Endodermal cell (in vitro differentiated cells): ENCODE measurements at regions not wholly inside any gene's neighbourhood (a gene's known extent, or its start where the extent isn't known, plus 50 kb on each side); places are given as distances from the start of the nearest gene placed in this dataset.

Source experiments
- DNase-seq: peaks from one replicate; pipeline ENCODE4 v3.0.0-alpha.2; 2017
- H3K27ac ChIP-seq: 2 replicates; pipeline ENCODE4 v1.5.1; 2013; ENCODE audit warnings: mild to moderate bottlenecking, low read depth, low read length, moderate library complexity
- H3K27me3 ChIP-seq: 2 replicates; pipeline ENCODE4 v1.6.1; 2013; ENCODE audit warnings: mild to moderate bottlenecking, low read length, moderate library complexity; ENCODE audit not compliant: insufficient read depth, control insufficient read depth, poor library complexity, severe bottlenecking
- H3K36me3 ChIP-seq: 2 replicates; pipeline ENCODE4 v1.7.0; 2013; ENCODE audit warnings: mild to moderate bottlenecking, low read length, moderate library complexity; ENCODE audit not compliant: control insufficient read depth, insufficient read depth
- H3K4me1 ChIP-seq: one replicate; pipeline ENCODE4 v1.7.0; 2013; ENCODE audit warnings: low read length; ENCODE audit not compliant: control insufficient read depth, insufficient read depth
- H3K4me3 ChIP-seq: 2 replicates; pipeline ENCODE4 v1.5.1; 2013; ENCODE audit warnings: mild to moderate bottlenecking, low read length, moderate library complexity
- H3K9ac ChIP-seq: 2 replicates; pipeline ENCODE4 v1.6.1; 2013; ENCODE audit warnings: mild to moderate bottlenecking, low read length, moderate library complexity; ENCODE audit not compliant: poor library complexity, severe bottlenecking; ENCODE audit errors: extremely low read depth
- H3K9me3 ChIP-seq: 2 replicates; pipeline ENCODE4 v1.6.1; 2013; ENCODE audit warnings: mild to moderate bottlenecking, low read length, moderate library complexity; ENCODE audit not compliant: control insufficient read depth
- H3K27ac Mint-ChIP-seq: 2 replicates; pipeline ENCODE4 v1.8.0; 2020; ENCODE audit warnings: mixed read lengths
- H3K27me3 Mint-ChIP-seq: 2 replicates; pipeline ENCODE4 v1.8.0; 2021; ENCODE audit warnings: mild to moderate bottlenecking, mixed read lengths; ENCODE audit not compliant: insufficient read depth
- H3K36me3 Mint-ChIP-seq: 2 replicates; pipeline ENCODE4 v1.8.0; 2020; ENCODE audit warnings: low read depth, mixed read lengths
- H3K4me1 Mint-ChIP-seq: 2 replicates; pipeline ENCODE4 v1.8.0; 2020; ENCODE audit warnings: mixed read lengths
- H3K4me3 Mint-ChIP-seq: 2 replicates; pipeline ENCODE4 v1.8.0; 2020; ENCODE audit warnings: mild to moderate bottlenecking, moderate library complexity, mixed read lengths
- H3K9me3 Mint-ChIP-seq: 2 replicates; pipeline ENCODE4 v1.8.0; 2020; ENCODE audit warnings: mild to moderate bottlenecking, mixed read lengths
- WGBS, 2 experiments: methylation state at CpG; one replicate each; pipeline versions ENCODE4 v1.1.5 to v1.1.7; 2013; ENCODE audit warnings: missing lambda C conversion rate in 2 of 2, mixed read lengths in 1 of 2; ENCODE audit not compliant: insufficient coverage in 1 of 2, insufficient read length in 1 of 2; 5-methylcytosine and 5-hydroxymethylcytosine counted together
- TF ChIP-seq, protein P1 (sequence below): fragments of 200-600 bp; sonication (generic); conservative IDR thresholded peaks from 2 replicates; pipeline ENCODE4 v1.5.0; 2021; ENCODE audit warnings: antibody characterized with exemption, mild to moderate bottlenecking

DNA sequence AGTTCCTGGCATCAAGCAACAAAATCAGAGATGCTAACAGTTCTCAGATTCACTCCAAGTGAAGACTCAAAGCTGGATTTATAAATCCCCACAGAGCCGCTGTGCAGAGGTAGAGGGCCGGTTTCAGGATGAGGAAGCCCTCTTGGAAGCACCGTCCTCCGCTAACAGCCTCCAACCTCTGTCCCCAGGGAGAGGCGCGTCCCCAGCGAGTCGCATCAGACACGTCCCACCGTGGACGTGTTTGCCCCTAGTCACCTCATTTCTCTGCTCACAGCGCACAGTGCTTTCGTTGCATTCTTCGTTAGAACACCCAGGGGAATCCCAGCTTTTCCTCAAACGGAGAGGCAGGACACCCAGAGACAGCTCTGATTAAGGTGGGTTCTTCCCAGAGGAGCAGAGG lies 642.9 kb downstream of the BRD1 start:
- peaks cover 4% of the 10 kb centered on the region for H3K27me3 Mint-ChIP-seq
- H3K9ac ChIP-seq, result no peak overlapping the region
- TF ChIP-seq, protein P1, sequence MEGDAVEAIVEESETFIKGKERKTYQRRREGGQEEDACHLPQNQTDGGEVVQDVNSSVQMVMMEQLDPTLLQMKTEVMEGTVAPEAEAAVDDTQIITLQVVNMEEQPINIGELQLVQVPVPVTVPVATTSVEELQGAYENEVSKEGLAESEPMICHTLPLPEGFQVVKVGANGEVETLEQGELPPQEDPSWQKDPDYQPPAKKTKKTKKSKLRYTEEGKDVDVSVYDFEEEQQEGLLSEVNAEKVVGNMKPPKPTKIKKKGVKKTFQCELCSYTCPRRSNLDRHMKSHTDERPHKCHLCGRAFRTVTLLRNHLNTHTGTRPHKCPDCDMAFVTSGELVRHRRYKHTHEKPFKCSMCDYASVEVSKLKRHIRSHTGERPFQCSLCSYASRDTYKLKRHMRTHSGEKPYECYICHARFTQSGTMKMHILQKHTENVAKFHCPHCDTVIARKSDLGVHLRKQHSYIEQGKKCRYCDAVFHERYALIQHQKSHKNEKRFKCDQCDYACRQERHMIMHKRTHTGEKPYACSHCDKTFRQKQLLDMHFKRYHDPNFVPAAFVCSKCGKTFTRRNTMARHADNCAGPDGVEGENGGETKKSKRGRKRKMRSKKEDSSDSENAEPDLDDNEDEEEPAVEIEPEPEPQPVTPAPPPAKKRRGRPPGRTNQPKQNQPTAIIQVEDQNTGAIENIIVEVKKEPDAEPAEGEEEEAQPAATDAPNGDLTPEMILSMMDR, result no peak

DNA sequence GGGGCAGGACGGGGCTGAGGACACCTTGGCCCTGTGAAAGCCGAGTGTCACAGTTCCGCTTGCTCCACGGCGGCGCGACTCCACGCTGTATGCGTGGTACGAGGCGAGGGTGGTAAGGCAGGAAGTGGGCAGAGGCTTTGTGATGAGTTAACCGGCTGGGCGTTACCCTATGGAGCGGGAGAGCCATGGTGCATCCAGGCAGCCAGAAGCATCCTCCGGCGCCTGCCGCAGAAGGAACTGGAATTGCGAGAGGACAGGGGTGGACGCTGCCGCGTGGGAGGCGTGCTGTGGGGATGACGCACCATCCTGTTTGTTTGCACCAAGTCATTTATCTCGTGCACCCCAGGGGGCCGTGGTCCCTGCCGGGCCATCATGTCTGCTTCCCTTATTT lies 643.9 kb downstream of the BRD1 start:
- peaks cover 11% of the 10 kb centered on the region for H3K4me1 Mint-ChIP-seq
- WGBS, 2 experiments, result 89% methylated on average over 22 to 26 of the region's 26 CpGs
- no peak overlapping the region for H3K4me3 Mint-ChIP-seq

More for the DNA sequence above, 642.9 kb downstream of the BRD1 start:
- H3K4me3 ChIP-seq, result no peak overlapping the region
- no peak overlapping the region for H3K27ac ChIP-seq
- Mint-ChIP-seq H3K4me1 (peaks cover 15% of the 10 kb centered on the region), H3K9me3 (peaks cover 12% of the 10 kb centered on the region), H3K27ac (no peak overlapping the region), H3K4me3 (no peak overlapping the region), H3K36me3 (no peaks in the 10 kb centered on the region)
- H3K4me1 ChIP-seq, result peaks cover 9% of the 10 kb centered on the region
- no peaks in the 10 kb centered on the region for H3K9me3 ChIP-seq
- no peak for DNase-seq
- 93 to 95% methylated on average over 15 of the region's 15 CpGs for WGBS, 2 experiments
- no peaks in the 10 kb centered on the region for H3K27me3 ChIP-seq
- H3K36me3 ChIP-seq, result no peaks in the 10 kb centered on the region

DNA sequence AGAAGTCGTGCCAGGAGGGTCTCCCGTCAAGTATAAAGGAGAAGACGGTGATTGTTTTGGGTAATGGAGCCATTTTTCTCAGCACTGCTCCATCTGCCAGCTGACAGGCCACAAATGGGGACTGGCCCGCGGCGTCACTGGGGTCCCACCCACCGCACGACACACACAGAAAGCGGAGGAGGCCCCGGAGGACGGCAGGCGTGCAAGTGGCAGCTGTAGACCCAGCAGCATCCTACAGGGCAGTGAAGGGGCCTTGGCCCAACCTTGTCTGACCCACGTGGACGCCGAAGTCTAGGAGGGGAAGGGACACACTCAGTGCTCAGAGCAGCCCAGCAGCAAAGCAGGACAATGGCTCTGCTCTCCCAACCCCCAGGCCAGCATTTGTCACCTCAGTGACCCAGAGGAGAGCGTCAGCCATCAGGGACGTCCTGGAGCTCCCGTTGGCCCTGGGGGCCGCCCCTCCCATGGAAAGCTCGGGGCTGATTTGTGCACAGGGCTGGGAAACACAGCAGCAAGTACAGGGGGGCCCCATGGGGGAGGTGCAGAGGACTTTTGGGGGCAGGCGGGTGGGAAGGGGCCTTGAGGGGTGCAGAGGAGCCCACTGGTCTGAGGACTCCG lies 644.4 kb downstream of the BRD1 start:
- Mint-ChIP-seq H3K27ac (no peak overlapping the region), H3K27me3 (peaks cover 3% of the 10 kb centered on the region), H3K9me3 (peaks cover 8% of the 10 kb centered on the region), H3K4me3 (no peak overlapping the region), H3K36me3 (no peaks in the 10 kb centered on the region), H3K4me1 (peaks cover 11% of the 10 kb centered on the region)
- Histone ChIP-seq H3K4me3 (no peak overlapping the region), H3K9ac (no peak overlapping the region), H3K36me3 (no peaks in the 10 kb centered on the region), H3K27me3 (no peaks in the 10 kb centered on the region), H3K4me1 (peaks cover 4% of the 10 kb centered on the region), H3K27ac (no peak overlapping the region), H3K9me3 (no peaks in the 10 kb centered on the region)
- DNase-seq, result no peak
- WGBS, 2 experiments, result 89 to 92% methylated on average over 16 to 22 of the region's 22 CpGs
- TF ChIP-seq, protein P1, result no peak

More for the DNA sequence above, 643.9 kb downstream of the BRD1 start:
- H3K27me3 ChIP-seq, result no peaks in the 10 kb centered on the region
- TF ChIP-seq, protein P1, result no peak
- peaks cover 12% of the 10 kb centered on the region for H3K9me3 Mint-ChIP-seq
- H3K4me1 ChIP-seq, result peaks cover 4% of the 10 kb centered on the region
- H3K4me3 ChIP-seq, result no peak overlapping the region
- H3K36me3 Mint-ChIP-seq, result no peaks in the 10 kb centered on the region
- no peak overlapping the region for H3K9ac ChIP-seq
- no peak overlapping the region for H3K27ac ChIP-seq
- no peaks in the 10 kb centered on the region for H3K9me3 ChIP-seq
- no peaks in the 10 kb centered on the region for H3K36me3 ChIP-seq
- DNase-seq, result no peak
- H3K27ac Mint-ChIP-seq, result no peak overlapping the region
- peaks cover 4% of the 10 kb centered on the region for H3K27me3 Mint-ChIP-seq
